Hematopoietic multipotent progenitor cell treated with erythropoietin and hydrocortisone succinate and interleukin-3 and kit ligand, for 8 days (in vitro differentiated cells): ENCODE measurements at regions not wholly inside any gene's neighbourhood (a gene's known extent, or its start where the extent isn't known, plus 50 kb on each side); places are given as distances from the start of the nearest gene placed in this dataset.

Source experiments
- DNase-seq: peaks from one replicate; pipeline ENCODE4 v3.0.0-alpha.2; 2015

DNA sequence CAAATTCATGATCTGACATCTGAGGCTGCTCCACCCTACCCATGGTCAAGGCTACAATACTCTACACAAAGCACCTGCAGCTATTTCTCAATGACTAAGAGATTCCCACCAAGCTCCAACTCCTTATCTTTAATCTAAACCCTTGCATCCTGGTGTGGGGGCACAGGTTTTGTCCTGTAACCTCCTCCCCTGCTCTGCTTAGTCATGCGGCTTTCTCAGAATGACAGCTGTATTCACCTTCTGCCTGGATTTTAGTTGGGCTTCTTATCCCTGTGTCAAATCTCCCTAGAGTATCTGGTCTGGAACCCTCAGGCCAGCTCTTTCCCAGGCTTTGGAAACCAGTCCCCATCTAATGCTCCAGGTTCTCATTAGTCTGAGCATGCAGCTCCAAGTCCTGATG lies 159.0 kb downstream of the BARHL2 start:
- DNase-seq = no peak

GRCh38 chr1:90557706-90558105 lies 159.4 kb downstream of the BARHL2 start:
- DNase-seq = no peak

DNA sequence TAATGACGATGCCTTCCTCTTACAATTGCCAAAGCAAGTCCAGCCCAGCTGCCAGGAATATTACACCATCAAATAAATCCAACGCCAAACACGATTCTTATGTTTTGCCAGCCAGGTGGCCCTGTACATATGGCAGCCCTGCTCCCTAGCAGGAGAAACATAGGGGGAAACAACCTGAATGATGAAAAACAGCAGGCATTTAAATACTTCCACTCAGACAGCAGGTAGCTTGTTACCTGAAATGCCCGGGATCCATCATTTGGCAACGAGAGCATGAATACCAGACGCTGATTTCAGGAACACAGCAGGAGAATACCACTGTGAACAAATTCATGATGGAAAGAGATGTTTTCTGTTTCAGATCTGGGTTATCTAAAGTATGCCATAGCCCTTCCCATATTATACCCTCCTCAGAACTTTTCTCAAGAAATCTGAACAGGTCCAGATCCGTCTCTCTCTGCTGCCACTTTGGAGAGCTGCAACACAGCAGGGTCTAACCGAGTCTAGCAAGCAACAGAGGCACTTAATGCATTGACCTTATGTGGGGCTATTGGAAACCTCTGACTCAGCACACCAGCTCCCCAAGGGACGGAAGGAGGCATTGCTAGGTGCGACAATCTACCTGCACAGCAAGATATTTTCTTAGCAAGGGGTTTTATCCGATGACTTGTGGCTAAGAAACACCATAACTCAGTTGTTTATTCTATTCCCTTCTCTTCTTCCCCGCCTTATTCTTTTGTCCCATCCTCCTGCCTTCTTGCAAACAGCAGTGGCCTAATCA lies 166.3 kb downstream of the BARHL2 start:
- no peak for DNase-seq

DNA sequence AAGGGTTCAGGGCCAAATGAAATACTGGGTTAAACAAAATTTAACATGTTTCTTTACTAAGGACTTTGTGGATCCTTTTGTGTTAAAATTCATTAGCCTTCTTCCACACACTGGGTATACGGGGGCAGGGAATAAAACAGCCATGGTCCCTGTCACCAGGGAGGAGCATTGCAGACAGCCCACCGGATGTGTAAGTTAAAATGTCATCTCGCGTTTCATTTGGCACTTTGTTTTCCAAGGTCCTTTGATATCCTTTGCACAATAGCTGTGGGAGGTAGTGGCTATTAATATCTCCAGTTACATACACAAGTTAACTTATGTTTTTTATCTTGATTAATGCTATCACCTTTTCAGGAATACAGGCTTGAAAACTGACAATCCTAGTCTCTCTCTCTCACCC lies 172.7 kb downstream of the BARHL2 start:
- DNase-seq = no peak

GRCh38 chr1:90537606-90538362 lies 179.3 kb downstream of the BARHL2 start:
- DNase-seq = no peak

GRCh38 chr1:90534663-90535295 lies 182.3 kb downstream of the BARHL2 start:
- no peak for DNase-seq

DNA sequence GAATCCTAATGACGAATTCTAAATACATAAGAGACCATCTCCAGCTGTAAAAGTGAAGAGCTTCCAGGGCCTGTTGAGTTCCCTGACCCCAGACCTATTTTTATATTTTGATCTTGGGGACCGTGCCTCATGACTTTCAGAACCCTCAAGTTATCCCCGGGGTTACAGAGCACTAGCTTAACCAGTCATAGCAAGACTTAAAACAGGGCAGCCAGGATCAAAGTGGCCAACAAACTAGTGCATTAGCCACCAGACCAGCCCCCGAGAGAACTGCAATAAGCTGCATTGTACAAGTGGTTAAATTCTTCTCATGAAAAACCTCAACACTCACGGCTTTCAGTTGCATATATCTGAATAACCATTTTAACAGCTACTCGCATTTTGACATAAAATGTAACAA lies 183.0 kb downstream of the BARHL2 start:
- DNase-seq = no peak

DNA sequence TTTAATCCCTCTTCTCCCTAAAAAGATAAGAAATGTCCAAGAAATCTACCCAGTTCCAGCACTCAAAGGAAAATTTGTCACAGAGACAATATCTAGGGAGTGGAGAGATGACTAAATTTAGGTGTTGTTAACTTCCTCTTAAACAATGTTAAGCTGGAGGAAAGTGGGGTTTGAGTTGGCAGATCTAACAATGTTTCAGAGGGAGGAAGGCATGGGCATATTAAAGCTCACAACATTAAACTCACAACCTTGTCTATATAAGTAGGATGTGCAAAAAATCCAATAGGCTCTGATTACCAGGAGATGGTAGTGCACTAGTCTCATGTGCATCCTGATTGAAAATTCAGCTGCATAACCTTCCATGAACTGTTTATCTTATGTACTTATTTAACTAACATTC lies 190.1 kb downstream of the BARHL2 start:
- no peak for DNase-seq

- no peak for DNase-seq
Measured at GRCh38 chr1:90522432-90522831, 194.7 kb downstream of the BARHL2 start.

DNA sequence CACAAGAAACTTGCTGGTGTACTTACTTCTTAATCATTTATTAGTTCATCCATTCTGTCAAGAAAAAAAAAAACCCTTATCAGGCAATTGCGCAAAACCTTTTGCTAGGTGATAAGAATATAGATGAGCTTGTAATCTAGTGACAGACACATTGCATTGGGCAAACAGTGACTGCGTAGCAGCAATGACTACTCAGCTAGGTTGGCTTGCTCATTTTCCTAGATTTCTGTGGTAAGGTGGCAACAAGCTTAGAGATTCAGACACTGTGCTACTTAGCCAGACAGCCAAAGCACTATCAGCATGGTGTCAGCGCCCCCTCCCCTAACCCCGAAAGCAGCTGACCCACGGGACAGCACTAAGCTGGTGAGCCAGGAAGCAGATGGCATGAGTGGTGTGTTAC lies 203.1 kb downstream of the BARHL2 start:
- no peak for DNase-seq

- no peak for DNase-seq
Measured at GRCh38 chr1:90512441-90512840, 204.7 kb downstream of the BARHL2 start.

- DNase-seq = no peak
Measured at GRCh38 chr1:90510143-90510542, 207.0 kb downstream of the BARHL2 start.

DNA sequence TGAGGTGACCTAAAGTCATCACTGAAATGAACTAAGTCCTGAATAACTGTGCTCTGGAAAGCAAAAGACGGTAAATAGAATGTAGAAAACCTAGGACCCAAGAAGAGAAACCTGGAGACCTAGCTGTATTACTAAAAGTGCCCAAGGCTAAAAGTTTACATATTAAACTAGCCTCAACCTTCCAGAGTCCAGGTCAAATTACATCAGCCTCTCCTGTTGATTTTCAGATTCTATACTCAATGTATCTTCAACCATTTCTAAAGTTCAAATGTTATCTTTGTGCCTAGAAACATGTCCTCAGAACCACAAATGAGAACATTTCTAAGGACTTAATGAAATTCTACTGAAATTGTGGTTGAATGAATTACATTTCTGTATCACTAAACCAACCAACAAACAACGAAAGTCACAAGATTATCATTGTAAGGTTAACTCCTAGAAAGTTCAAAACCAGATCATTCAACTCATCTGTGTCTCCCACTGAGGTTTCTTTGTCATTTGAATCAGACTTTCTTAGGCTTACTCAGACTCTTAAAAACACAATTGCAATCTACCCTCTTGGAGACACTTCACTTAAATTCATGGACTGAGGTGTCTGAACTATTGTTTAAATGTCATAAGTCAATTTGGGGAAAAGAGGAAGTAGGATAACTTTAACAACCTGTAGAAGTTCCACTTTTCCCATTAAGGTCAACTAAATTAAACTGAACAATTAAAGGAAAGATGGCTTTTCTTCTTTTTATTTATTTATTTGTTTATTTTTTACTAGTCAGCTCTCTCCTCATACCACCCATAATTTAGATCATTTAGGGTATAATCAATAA lies 207.7 kb downstream of the BARHL2 start:
- no peak for DNase-seq

GRCh38 chr1:90508376-90509167 lies 208.5 kb downstream of the BARHL2 start:
- DNase-seq = no peak

- no peak for DNase-seq
Measured at GRCh38 chr1:90507173-90507572, 209.9 kb downstream of the BARHL2 start.

DNA sequence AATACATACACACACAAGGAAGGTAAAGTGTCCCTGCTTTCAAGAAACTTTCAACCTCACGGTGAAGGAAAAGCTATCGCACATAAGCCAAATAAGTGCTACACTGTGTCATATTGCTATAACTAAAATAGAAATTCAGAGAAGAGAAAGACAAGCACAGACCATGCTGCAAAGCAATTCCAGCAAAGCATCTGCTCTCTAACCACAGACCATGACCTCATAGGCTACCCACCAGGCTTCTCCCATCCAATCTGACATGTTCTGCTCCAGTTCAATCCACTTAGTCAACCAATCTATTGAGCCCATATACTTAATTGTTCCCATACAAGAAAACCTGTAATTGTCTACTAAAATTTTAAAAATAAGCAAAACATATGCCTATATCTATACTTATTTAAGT lies 211.3 kb downstream of the BARHL2 start:
- no peak for DNase-seq

DNA sequence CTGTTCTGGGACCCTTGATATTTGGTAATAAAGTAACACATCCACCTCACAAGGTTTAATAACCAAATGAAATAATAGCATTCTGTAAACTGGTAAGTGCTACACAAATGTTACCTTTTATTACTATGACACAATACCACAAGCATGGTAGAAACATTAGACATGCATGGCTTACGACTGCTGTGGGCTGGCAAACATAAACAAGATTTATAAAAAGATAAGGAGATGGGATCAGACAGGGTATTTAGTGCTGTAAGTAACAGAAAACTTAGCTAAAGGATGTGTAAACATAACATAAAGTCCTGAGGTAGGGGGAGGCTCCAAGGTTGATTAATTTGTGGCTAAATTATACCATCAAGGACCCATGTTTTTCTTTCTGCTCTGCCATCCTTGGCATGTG lies 212.6 kb downstream of the BARHL2 start:
- no peak for DNase-seq

DNA sequence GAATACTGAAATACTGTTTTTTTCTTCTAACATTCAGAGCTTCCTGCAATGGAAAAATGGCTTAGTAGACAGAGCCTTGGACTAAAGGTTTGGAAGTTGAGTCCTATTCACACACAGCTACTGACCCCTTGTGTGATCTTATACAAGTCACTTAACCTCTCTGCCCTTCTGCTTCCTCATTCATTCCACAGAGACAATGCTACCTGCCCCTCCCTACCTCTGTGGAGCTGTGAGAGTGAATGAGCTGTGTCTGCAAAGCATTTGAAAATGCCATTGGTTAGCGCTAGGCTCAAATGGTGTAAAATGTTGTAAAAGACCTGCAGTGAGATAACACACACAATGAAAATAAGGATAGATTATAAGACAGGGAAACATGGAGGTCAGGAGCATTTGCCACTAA lies 214.4 kb downstream of the BARHL2 start:
- DNase-seq = no peak

DNA sequence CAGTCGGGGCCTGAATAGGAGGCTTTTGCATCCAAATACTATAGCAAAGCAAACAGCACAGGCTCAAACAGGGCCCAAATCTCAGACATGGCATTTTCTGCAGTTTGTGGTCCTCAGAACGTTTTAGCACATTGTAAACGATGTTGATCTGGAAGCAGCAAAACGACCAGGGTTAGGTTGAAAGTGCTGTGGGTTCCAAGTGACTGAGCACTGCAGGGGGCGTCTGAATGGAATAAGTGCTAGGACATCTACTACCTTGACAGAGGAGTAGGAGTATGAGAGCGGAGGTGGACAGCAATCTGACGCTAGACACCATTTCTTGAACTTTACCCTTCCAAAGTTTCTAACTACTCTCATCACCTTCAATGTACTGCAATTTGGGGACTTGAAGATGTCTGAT lies 214.9 kb downstream of the BARHL2 start:
- no peak for DNase-seq

DNA sequence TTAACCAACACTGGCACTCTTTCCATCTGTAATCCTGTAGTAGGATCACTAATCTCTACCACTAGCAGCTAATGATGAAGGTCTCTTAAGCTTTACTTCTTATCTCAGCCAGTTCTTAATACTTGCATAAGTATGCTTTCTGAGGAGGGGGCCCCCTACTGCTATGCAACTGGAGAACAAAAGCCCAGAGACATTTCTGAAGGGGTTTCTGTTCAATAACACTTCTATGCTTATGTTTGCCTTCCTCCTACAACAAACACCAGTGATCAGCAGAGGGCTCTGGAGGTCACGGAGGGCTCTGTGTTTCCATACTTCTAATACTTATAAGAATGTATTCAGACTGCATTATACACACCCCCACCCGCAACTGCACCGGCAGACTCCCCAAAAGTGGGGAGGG lies 215.8 kb downstream of the BARHL2 start:
- DNase-seq = no peak

DNA sequence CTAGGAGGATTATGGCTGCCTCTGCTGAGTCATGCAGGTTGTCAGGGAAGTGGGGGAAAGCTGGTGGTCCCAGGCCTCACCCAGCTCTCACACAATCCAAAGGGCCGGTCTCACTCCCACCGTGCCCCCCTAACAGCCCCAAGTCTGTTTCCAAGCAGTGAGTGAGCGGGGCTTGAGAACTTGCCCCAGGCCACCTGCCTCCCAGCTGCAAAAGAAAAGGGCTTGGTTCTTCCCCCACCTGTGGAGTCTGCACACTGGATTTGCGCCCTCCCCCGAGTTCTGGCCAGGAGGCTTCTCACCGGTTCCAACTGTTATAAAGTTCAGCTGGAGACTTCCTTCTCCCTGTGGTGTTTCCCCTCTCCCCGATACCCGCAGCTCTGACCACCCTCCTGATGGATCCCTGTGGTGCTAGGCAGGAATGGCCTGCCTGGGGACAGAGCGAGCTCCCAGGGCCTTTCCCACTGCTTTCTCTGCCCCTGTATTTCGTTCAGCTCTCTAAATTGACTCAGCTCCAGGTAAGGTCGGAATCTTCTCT lies 222.3 kb downstream of the BARHL2 start:
- DNase-seq = no peak

DNA sequence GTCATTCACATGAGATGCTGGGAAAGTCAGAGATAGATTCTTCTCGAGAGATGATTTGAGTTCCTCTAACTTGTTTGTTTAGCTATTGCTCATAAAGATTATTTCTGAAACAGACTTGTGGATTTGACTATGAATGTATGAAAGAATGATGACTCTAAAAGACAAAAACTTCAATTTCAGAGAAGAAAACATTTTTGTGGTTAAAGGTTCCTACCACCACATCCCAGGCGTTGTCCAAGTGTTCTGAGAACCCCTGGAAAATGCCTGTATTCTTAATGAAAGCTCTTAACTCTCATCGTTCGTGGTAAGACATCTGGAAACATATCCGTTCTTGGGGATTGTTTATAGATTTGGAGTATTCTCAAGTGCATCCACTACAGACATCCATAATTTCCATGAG lies 228.7 kb downstream of the BARHL2 start:
- no peak for DNase-seq
